HEK293 (cell line): ENCODE measurements at regions not wholly inside any gene's neighbourhood (a gene's known extent, or its start where the extent isn't known, plus 50 kb on each side); places are given as distances from the start of the nearest gene placed in this dataset.

Experiments used
- CTCF ChIA-PET: fragments of 350-600 bp; formaldehyde crosslinking; extraction: SDS; loops from one replicate; lab custom pipeline; 2021; ENCODE audit warnings: antibody characterized with exemption; lab: Yijun Ruan, JAX
- POLR2A ChIA-PET: fragments of 300-600 bp; formaldehyde crosslinking; extraction: SDS; loops from one replicate; lab custom pipeline; 2020; ENCODE audit warnings: antibody characterized with exemption, inconsistent platforms; lab: Yijun Ruan, JAX
- H3K27ac ChIP-seq: fragments of 200-500 bp; sonication (Bioruptor generic); 2 replicates; pipeline ENCODE4 v1.5.1; 2014; ENCODE audit warnings: low read depth, low read length, control low read depth, inconsistent platforms; ENCODE audit errors: extremely low read depth
- H3K36me3 ChIP-seq, 2 experiments: fragments of 200-500 bp in 1 of 2; sonication (Bioruptor generic) in 1 of 2; 1 replicate in 1 of 2; 2 replicates in 1 of 2; pipeline ENCODE4 v1.5.1; 2014 to 2017; ENCODE audit warnings: inconsistent platforms in 2 of 2, low read length in 2 of 2; ENCODE audit not compliant: control insufficient read depth in 2 of 2, insufficient read depth in 1 of 2
- H3K4me1 ChIP-seq: fragments of 200-500 bp; sonication (Bioruptor generic); 2 replicates; pipeline ENCODE4 v1.5.1; 2014; ENCODE audit warnings: mild to moderate bottlenecking, low read length, inconsistent platforms; ENCODE audit not compliant: control insufficient read depth, insufficient read depth
- H3K4me3 ChIP-seq: 2 replicates; pipeline ENCODE4 v1.5.1; 2011; ENCODE audit warnings: low read depth, mild to moderate bottlenecking, control low read depth, low read length, moderate library complexity
- H3K9me3 ChIP-seq: fragments of 200-500 bp; sonication (Bioruptor generic); 2 replicates; pipeline ENCODE4 v1.5.1; 2014; ENCODE audit warnings: low read depth, low read length, inconsistent platforms; ENCODE audit not compliant: control insufficient read depth, insufficient read depth
- GLIS2 ChIP-seq: fragments of 450-650 bp; formaldehyde crosslinking; IDR thresholded peaks from 2 replicates; pipeline ENCODE4 v1.5.1; 2016; ENCODE audit warnings: missing biosample characterization, missing genetic modification characterization
- HOXA7 ChIP-seq: sonication (generic); formaldehyde crosslinking; IDR thresholded peaks from 2 replicates; pipeline ENCODE4 v1.8.1; 2022; ENCODE audit warnings: missing genetic modification reagents, borderline replicate concordance
- HOXD13 ChIP-seq: sonication (generic); formaldehyde crosslinking; IDR thresholded peaks from 2 replicates; pipeline ENCODE4 v1.8.0; 2022; ENCODE audit warnings: missing genetic modification reagents, borderline replicate concordance
- SP7 ChIP-seq: fragments of 450-650 bp; formaldehyde crosslinking; IDR thresholded peaks from 2 replicates; pipeline ENCODE4 v1.5.1; 2016; ENCODE audit warnings: missing biosample characterization, missing genetic modification characterization
- YY1 ChIP-seq: fragments of 450-650 bp; formaldehyde crosslinking; IDR thresholded peaks from 2 replicates; pipeline ENCODE4 v1.5.1; 2018; ENCODE audit warnings: missing biosample characterization, missing genetic modification characterization
- ZBTB8A ChIP-seq: fragments of 450-650 bp; formaldehyde crosslinking; IDR thresholded peaks from 2 replicates; pipeline ENCODE4 v1.5.1; 2016; ENCODE audit warnings: missing biosample characterization, missing genetic modification characterization
- ZNF132 ChIP-seq: fragments of 450-650 bp; formaldehyde crosslinking; IDR thresholded peaks from 2 replicates; pipeline ENCODE4 v1.5.1; 2017; ENCODE audit warnings: missing biosample characterization, missing genetic modification characterization, borderline replicate concordance
- ZNF274 ChIP-seq, 2 experiments: fragments of 200-500 bp in 1 of 2; fragments of 450-650 bp in 1 of 2; sonication (Bioruptor generic) in 1 of 2; formaldehyde crosslinking in 1 of 2; IDR thresholded peaks; 2 replicates each; pipeline versions ENCODE4 v1.5.1 to v1.6.1; 2014 to 2016; ENCODE audit warnings: borderline replicate concordance in 1 of 2, inconsistent platforms in 1 of 2, low read length in 1 of 2, missing biosample characterization in 1 of 2, missing genetic modification characterization in 1 of 2
- ZNF335 ChIP-seq: fragments of 450-650 bp; formaldehyde crosslinking; conservative IDR thresholded peaks from 2 replicates; pipeline ENCODE4 v1.5.1; 2016; ENCODE audit warnings: missing biosample characterization, missing genetic modification characterization
- ZNF341 ChIP-seq: fragments of 450-650 bp; formaldehyde crosslinking; IDR thresholded peaks from 2 replicates; pipeline ENCODE4; 2016; ENCODE audit warnings: low read depth, missing biosample characterization, missing genetic modification characterization
- ZNF354C ChIP-seq: fragments of 450-650 bp; formaldehyde crosslinking; IDR thresholded peaks from 2 replicates; pipeline ENCODE4 v1.5.1; 2016; ENCODE audit warnings: missing biosample characterization, missing genetic modification characterization, low read depth, borderline replicate concordance
- ZNF626 ChIP-seq: fragments of 450-650 bp; sonication (Bioruptor Pico); formaldehyde crosslinking; IDR thresholded peaks from 2 replicates; pipeline ENCODE4 v1.5.1; 2018; ENCODE audit warnings: missing biosample characterization, missing genetic modification characterization, inconsistent platforms
- ZNF701 ChIP-seq: fragments of 450-650 bp; formaldehyde crosslinking; IDR thresholded peaks from 2 replicates; pipeline ENCODE4 v1.5.1; 2016; ENCODE audit warnings: missing biosample characterization, missing genetic modification characterization
- ZNF707 ChIP-seq: fragments of 450-650 bp; formaldehyde crosslinking; IDR thresholded peaks from 2 replicates; pipeline ENCODE4 v1.5.1; 2016; ENCODE audit warnings: missing biosample characterization, missing genetic modification characterization
- TF ChIP-seq, protein P1 (sequence below): fragments of 450-650 bp; formaldehyde crosslinking; IDR thresholded peaks from 2 replicates; pipeline ENCODE4 v1.5.1; 2016; ENCODE audit warnings: missing biosample characterization, missing genetic modification characterization
- TF ChIP-seq, protein P2 (sequence below): fragments of 450-650 bp; IDR thresholded peaks from 2 replicates; pipeline ENCODE4 v1.5.1; 2018; ENCODE audit warnings: missing biosample characterization, missing genetic modification characterization
- TF ChIP-seq, protein P3 (sequence below): fragments of 450-650 bp; formaldehyde crosslinking; IDR thresholded peaks from 2 replicates; pipeline ENCODE4 v1.5.1; 2016; ENCODE audit warnings: missing biosample characterization, missing genetic modification characterization
- TF ChIP-seq, protein P4 (sequence below): fragments of 450-650 bp; formaldehyde crosslinking; IDR thresholded peaks from 2 replicates; pipeline ENCODE4 v1.5.1; 2016; ENCODE audit warnings: missing biosample characterization, missing genetic modification characterization
- TF ChIP-seq, protein P5 (sequence below): fragments of 450-650 bp; formaldehyde crosslinking; optimal IDR thresholded peaks from 2 replicates; pipeline ENCODE3; 2016; ENCODE audit warnings: missing biosample characterization, mild to moderate bottlenecking, missing genetic modification characterization
- TF ChIP-seq, protein P6 (sequence below): fragments of 450-650 bp; formaldehyde crosslinking; conservative IDR thresholded peaks from 2 replicates; pipeline ENCODE4 v1.5.1; 2016; ENCODE audit warnings: low read depth, missing biosample characterization, missing genetic modification characterization

DNA sequence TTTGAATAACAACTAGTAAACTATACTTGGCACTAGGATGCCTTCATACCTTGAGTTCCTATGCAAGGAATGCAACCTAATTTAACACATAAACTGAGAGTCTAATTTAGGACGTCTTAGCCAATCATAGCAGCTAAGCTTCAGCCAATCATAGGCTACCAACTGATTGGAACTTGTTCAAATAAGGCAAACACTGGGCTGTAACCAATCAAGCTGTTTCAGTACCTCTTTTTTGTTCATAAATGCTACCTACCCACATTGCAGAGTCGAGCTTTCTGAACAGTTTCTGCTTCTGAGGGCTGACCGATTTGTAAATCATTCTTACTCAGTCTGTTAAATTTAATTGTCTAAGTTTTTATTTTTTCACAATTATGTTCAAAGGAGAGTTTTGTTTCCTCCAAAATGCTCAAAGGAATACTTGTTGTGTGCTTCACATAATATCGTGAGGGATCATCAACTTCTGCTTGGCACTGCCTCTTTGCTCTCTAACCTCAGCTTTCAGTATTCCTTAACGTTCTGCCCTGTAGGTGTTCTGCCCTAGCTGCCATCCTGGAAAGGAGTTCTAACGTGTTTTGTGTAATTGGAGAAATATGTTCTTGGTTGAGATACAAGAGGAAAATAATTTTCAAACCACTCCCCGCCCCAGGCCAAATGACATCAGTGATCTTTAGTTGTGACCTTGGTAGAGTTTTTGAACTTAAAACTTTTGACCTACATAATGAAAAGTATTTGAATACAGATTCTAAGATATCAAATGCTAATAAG lies 380.4 kb upstream of the MIS18BP1 start:
- TF ChIP-seq YY1 (tag by site-specific recombination) (no peak), ZNF335 (tag by site-specific recombination) (no peak), GLIS2 (tag by site-specific recombination) (no peak), ZNF626 (tag by site-specific recombination) (no peak), HOXD13 (no peak), HOXA7 (CRISPR knock-in tag) (no peak), ZNF354C (tag by site-specific recombination) (no peak), ZNF274 (IDR thresholded peaks at IDR 0.05; ENCODE audit: low read length) (no peak), ZNF274 (tag by site-specific recombination; IDR thresholded peaks at IDR 0.05; ENCODE audit: borderline replicate concordance) (no peak), ZNF132 (tag by site-specific recombination) (no peak)
- no peak overlapping the region for H3K4me3 ChIP-seq
- ChIA-PET CTCF (interaction anchor here (0.6 kb wide), 1 partner anchor 208 kb away, joined by 3 read pairs; no protein-coding TSS in a partner anchor), POLR2A (no interaction called here)
- no peak overlapping the region for H3K27ac ChIP-seq
- H3K9me3 ChIP-seq = no peaks in the 10 kb centered on the region
- no peaks in the 10 kb centered on the region for H3K4me1 ChIP-seq
- H3K36me3 ChIP-seq = no peaks in the 10 kb centered on the region

DNA sequence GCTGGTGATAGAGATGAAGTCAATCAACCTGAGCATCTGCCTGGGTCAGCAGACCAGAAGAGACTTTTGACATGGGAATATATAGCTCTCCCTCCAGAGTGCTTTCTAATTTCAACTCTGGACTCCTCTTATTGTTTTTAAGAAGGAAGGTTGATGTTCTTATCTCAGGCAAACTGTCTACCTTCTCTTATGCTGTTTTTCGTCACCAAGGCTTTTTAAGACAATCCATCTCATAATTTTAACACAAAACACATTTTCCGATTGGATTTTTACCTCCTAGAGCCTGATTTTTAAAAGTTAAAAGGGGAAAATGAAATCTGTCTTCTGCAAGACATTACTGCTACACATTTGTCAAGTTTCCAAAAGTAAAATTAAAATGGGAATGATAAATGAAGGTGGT lies 368.7 kb upstream of the MIS18BP1 start:
- Histone ChIP-seq H3K9me3 (no peaks in the 10 kb centered on the region), H3K4me1 (no peaks in the 10 kb centered on the region), H3K27ac (no peak overlapping the region), H3K36me3 (no peaks in the 10 kb centered on the region), H3K4me3 (no peak overlapping the region)
- ChIA-PET POLR2A (no interaction called here), CTCF (no interaction called here)
- TF ChIP-seq ZNF701 (tag by site-specific recombination) (no peak), ZNF707 (tag by site-specific recombination) (no peak), ZNF335 (tag by site-specific recombination) (no peak), ZNF341 (tag by site-specific recombination) (no peak), SP7 (tag by site-specific recombination) (no peak), HOXD13 (no peak), ZBTB8A (tag by site-specific recombination) (no peak)
- TF ChIP-seq, protein P1, sequence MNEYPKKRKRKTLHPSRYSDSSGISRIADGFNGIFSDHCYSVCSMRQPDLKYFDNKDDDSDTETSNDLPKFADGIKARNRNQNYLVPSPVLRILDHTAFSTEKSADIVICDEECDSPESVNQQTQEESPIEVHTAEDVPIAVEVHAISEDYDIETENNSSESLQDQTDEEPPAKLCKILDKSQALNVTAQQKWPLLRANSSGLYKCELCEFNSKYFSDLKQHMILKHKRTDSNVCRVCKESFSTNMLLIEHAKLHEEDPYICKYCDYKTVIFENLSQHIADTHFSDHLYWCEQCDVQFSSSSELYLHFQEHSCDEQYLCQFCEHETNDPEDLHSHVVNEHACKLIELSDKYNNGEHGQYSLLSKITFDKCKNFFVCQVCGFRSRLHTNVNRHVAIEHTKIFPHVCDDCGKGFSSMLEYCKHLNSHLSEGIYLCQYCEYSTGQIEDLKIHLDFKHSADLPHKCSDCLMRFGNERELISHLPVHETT = no peak
- TF ChIP-seq, protein P2, sequence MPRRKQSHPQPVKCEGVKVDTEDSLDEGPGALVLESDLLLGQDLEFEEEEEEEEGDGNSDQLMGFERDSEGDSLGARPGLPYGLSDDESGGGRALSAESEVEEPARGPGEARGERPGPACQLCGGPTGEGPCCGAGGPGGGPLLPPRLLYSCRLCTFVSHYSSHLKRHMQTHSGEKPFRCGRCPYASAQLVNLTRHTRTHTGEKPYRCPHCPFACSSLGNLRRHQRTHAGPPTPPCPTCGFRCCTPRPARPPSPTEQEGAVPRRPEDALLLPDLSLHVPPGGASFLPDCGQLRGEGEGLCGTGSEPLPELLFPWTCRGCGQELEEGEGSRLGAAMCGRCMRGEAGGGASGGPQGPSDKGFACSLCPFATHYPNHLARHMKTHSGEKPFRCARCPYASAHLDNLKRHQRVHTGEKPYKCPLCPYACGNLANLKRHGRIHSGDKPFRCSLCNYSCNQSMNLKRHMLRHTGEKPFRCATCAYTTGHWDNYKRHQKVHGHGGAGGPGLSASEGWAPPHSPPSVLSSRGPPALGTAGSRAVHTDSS = no peak
- TF ChIP-seq, protein P3, sequence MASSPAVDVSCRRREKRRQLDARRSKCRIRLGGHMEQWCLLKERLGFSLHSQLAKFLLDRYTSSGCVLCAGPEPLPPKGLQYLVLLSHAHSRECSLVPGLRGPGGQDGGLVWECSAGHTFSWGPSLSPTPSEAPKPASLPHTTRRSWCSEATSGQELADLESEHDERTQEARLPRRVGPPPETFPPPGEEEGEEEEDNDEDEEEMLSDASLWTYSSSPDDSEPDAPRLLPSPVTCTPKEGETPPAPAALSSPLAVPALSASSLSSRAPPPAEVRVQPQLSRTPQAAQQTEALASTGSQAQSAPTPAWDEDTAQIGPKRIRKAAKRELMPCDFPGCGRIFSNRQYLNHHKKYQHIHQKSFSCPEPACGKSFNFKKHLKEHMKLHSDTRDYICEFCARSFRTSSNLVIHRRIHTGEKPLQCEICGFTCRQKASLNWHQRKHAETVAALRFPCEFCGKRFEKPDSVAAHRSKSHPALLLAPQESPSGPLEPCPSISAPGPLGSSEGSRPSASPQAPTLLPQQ (tag by site-specific recombination) = no peak
- TF ChIP-seq, protein P4, sequence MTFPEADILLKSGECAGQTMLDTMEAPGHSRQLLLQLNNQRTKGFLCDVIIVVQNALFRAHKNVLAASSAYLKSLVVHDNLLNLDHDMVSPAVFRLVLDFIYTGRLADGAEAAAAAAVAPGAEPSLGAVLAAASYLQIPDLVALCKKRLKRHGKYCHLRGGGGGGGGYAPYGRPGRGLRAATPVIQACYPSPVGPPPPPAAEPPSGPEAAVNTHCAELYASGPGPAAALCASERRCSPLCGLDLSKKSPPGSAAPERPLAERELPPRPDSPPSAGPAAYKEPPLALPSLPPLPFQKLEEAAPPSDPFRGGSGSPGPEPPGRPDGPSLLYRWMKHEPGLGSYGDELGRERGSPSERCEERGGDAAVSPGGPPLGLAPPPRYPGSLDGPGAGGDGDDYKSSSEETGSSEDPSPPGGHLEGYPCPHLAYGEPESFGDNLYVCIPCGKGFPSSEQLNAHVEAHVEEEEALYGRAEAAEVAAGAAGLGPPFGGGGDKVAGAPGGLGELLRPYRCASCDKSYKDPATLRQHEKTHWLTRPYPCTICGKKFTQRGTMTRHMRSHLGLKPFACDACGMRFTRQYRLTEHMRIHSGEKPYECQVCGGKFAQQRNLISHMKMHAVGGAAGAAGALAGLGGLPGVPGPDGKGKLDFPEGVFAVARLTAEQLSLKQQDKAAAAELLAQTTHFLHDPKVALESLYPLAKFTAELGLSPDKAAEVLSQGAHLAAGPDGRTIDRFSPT (tag by site-specific recombination) = no peak
- TF ChIP-seq, protein P5, sequence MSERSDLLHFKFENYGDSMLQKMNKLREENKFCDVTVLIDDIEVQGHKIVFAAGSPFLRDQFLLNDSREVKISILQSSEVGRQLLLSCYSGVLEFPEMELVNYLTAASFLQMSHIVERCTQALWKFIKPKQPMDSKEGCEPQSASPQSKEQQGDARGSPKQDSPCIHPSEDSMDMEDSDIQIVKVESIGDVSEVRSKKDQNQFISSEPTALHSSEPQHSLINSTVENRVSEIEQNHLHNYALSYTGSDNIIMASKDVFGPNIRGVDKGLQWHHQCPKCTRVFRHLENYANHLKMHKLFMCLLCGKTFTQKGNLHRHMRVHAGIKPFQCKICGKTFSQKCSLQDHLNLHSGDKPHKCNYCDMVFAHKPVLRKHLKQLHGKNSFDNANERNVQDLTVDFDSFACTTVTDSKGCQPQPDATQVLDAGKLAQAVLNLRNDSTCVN (tag by site-specific recombination) = no peak
- TF ChIP-seq, protein P6, sequence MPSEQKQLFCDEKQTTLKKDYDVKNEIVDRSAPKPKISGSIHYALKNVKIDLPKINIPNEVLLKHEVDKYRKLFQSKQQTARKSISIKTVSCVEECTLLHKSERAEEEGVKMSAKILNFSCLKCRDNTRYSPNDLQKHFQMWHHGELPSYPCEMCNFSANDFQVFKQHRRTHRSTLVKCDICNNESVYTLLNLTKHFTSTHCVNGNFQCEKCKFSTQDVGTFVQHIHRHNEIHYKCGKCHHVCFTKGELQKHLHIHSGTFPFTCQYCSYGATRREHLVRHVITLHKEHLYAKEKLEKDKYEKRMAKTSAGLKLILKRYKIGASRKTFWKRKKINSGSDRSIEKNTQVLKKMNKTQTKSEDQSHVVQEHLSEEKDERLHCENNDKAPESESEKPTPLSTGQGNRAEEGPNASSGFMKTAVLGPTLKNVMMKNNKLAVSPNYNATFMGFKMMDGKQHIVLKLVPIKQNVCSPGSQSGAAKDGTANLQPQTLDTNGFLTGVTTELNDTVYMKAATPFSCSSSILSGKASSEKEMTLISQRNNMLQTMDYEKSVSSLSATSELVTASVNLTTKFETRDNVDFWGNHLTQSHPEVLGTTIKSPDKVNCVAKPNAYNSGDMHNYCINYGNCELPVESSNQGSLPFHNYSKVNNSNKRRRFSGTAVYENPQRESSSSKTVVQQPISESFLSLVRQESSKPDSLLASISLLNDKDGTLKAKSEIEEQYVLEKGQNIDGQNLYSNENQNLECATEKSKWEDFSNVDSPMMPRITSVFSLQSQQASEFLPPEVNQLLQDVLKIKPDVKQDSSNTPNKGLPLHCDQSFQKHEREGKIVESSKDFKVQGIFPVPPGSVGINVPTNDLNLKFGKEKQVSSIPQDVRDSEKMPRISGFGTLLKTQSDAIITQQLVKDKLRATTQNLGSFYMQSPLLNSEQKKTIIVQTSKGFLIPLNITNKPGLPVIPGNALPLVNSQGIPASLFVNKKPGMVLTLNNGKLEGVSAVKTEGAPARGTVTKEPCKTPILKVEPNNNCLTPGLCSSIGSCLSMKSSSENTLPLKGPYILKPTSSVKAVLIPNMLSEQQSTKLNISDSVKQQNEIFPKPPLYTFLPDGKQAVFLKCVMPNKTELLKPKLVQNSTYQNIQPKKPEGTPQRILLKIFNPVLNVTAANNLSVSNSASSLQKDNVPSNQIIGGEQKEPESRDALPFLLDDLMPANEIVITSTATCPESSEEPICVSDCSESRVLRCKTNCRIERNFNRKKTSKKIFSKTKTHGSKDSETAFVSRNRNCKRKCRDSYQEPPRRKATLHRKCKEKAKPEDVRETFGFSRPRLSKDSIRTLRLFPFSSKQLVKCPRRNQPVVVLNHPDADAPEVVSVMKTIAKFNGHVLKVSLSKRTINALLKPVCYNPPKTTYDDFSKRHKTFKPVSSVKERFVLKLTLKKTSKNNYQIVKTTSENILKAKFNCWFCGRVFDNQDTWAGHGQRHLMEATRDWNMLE (tag by site-specific recombination) = no peak
